T-helper 1 cell (primary cell): ENCODE measurements at regions not wholly inside any gene's neighbourhood (a gene's known extent, or its start where the extent isn't known, plus 50 kb on each side); places are given as distances from the start of the nearest gene placed in this dataset.

Experiments
- DNase-seq, 5 donors: peaks; one replicate each; pipeline ENCODE4 v3.0.0-alpha.2; 2012 to 2020

GRCh38 chr10:62633976-62634375, 170.5 kb upstream of the ADO start:
- no peak for DNase-seq

DNA sequence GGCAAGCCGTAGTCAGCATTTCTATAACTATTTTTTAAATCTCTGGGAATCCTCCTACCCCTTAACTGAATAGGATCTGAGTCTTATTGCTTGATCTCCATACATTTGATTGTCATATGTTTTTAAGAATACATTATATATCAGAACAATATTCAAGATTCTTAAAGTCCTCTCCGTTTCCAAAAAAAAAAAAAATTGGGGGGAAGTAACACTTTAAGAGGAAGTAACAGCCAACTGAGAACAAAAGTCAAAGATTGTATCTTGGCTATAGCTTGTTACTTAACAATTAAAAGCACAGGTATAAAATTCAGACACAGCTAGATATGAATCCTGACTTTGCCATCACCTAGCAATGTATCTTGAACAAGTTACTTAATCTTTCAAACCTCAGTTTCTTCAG, 169.9 kb upstream of the ADO start:
- DNase-seq: no peak

GRCh38 chr10:62635127-62635526, 169.4 kb upstream of the ADO start:
- no peak for DNase-seq

GRCh38 chr10:62636825-62637248, 167.7 kb upstream of the ADO start:
- DNase-seq: no peak

- DNase-seq: peak in 4 of 5 donors; percentile 25 to 87 (median 40)
These were observed 167.1 kb upstream of the ADO start for GRCh38 chr10:62637249-62638061.

GRCh38 chr10:62638062-62638477, 166.4 kb upstream of the ADO start:
- DNase-seq: no peak

- no peak for DNase-seq
These were observed 165.4 kb upstream of the ADO start for GRCh38 chr10:62639144-62639543.

DNA sequence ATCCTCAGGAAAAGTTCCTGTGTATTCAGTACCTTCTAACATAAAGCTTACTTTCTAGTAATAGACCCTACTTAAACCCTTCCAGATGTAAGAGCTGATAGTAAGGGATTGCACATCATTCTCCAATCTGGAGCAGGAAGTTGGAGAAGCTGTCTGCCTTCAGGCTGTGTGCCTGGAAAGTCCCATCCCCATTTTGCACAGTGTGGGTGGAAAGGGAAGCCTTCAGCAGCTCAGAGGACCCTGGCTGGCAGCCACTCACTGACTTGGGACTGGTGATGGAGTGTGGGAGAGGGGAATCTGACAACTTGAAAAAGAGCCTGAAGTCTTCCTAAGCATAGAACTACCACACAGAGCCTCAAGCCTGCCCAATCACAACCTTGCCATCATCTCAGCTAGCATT, 164.1 kb upstream of the ADO start:
- DNase-seq: no peak

- DNase-seq: no peak
These were observed 160.6 kb upstream of the ADO start for GRCh38 chr10:62643606-62644587.

DNA sequence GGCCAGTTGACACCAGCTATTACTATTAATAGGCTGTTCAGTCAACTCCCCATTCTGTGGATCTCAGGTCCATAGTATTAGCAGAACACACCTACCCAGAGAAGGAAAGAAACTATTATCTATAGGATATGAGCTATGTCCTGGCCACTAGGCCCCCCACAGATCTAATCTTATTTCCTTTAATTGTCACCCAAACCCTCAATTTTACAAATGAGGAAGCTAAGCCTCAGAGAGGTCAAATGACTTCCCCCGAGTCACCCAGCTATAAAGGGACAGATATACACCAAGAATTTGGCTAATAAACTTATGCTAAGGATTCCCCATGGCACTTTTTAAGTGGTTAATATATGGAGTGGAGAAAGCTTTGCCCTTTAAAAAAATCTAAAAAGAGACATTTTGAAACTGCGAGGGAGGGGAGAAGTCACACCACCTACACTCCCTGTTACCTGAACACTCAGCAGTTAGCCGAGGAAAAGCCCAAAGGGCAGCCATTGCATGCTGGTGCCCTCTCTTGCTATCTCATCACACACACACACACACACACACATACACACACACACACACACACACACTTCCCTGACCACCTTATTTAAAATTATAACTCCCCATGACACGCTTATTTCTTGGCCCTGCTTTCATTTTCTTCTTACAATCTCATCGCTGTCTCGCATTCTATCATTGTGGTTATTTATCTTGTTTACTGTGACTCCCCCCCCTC, 157.0 kb upstream of the ADO start:
- DNase-seq: no peak

- DNase-seq: no peak
These were observed 155.6 kb upstream of the ADO start for GRCh38 chr10:62648921-62649320.

- no peak for DNase-seq
These were observed 154.1 kb upstream of the ADO start for GRCh38 chr10:62650411-62650810.

DNA sequence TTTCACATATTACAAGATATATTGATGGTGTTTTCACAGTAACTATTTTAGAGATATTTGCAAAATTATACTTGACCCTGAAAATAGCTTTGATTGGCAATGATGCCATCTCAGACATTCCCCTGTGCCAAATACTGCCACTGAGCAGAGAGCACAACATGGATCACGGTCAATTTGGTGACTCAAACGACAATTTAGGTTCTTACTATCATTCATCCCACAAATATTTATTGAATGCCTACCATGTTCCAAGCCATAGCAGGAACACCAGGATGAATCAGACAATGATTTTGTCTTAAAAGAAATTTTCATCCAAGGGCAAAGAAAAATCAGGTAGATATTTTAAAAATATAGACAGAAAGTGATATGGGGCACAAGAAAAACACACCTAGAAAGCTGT, 153.2 kb upstream of the ADO start:
- no peak for DNase-seq

- no peak for DNase-seq
These were observed 152.4 kb upstream of the ADO start for GRCh38 chr10:62652114-62652513.

GRCh38 chr10:62652564-62652963, 152.0 kb upstream of the ADO start:
- DNase-seq: no peak

DNA sequence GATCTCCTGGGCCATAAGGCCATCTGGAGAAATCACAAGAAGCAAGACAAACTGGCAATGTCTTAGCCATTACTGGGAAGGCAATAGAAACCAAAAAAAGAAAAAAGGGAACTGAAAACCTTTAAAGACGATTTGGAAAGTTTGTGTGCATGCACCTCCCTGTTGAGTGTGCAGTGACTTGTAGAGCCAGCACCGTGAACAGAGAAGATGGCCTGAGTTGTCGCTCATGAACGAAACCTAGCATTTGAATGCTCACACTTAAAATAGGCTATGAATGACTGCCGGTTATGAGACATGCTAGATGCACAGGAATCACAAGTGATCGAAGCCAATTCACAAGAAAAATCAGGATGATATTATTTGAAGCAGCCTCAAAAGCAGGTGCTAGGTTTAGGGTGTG, 151.3 kb upstream of the ADO start:
- no peak for DNase-seq

DNA sequence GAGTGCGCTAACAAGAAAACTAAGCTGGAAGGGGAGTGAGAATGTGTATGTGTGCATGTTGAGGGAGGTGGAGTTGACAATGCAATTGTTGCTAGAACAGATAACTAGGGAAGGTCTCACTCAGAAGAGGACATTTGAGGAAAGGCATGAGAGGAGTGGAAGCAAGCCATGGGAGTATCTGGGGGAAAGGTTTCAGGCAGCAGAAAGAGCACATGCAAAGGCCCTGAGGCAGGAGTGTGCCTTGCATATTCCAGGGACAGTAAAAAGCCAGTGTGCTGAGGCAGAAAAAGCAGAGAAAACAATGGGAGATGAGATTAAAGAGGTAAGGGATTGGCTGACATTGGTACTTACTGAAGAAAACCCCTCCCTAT, 149.6 kb upstream of the ADO start:
- no peak for DNase-seq

- peak in 1 of 5 donors; percentile 4 for DNase-seq
These were observed 149.1 kb upstream of the ADO start for GRCh38 chr10:62655337-62655994.

DNA sequence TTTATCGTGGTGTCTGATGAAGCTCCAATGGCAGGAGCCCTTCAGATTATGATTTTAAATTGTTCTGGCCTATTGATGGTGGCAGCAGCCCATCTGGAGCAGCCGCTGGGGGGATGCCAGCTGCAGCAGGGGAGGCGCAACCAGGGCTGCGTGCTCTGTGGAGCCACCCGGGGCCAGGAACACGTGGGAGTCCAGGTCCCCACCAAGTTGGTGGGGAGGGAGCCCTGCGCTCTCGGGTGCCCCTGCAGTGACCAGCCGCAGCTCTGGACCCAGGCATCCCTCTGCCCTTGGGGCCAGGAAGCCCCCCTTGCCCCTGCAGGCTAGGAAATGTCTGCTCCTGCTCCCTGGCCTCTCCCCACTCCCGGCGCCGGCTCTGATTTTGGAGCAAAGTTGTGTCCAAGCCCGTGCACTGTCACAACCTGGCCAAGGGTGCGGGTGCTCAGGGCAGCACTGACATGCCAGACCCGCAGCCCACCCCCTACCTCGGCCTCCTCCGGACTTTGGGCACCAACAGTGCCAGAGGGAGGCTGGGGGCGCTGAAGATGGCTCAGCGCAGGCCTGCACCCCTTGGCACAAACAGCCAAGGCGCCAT, 147.2 kb upstream of the ADO start:
- no peak for DNase-seq

GRCh38 chr10:62658516-62658915, 146.0 kb upstream of the ADO start:
- DNase-seq: no peak

GRCh38 chr10:62661143-62661542, 143.4 kb upstream of the ADO start:
- no peak for DNase-seq

GRCh38 chr10:62662486-62662885, 142.0 kb upstream of the ADO start:
- DNase-seq: no peak
